ENCODE measurements at regions not wholly inside any gene's neighbourhood (a gene's known extent, or its start where the extent isn't known, plus 50 kb on each side); places are given as distances from the start of the nearest gene placed in this dataset.
"Not testable (repeated sequence)": the region's sequence is repeated elsewhere in the genome, so short reads cannot be mapped to it uniquely, and the experiment has no call there.

DNA sequence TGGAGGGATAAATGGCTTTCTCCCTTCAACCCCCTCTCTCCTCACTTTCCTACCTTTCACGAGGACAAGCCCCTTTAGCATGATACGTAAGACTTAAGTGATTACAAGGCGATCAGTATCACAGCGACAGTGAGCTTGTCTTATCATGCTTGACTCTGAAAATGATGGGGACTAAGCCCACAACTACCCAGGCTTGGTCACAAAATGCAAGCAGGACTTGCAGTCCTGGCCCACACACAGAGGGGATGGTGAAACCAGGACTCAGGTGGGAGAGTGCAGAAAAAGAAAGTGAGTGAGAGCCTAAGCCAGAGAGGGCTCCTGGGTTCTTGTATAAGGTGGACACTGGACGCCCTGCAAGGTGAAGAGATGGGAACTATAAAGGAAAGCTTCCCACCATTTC is 95.7 kb upstream of the ARL4C start:
- no peak for DNase-seq

DNA sequence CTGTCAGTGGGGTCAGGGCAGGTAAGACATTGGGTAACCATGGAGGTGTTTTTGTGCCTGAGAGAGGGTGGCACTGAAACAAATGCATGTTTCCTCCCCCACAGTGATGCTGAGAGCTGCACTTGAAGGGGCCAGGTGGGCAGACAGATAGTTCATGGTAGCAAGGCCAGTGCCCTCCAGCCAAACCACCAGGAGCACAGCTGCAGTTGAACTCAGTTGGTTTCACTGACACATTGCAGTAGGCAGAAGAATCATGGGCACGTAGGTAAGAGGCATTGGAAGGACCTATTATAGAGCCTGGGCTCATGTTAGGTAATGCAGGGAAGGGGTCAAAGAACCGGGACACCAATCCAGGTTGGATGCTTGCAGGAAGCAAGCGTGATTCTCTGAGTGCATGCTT is 93.2 kb upstream of the ARL4C start:
- no peak for DNase-seq

DNA sequence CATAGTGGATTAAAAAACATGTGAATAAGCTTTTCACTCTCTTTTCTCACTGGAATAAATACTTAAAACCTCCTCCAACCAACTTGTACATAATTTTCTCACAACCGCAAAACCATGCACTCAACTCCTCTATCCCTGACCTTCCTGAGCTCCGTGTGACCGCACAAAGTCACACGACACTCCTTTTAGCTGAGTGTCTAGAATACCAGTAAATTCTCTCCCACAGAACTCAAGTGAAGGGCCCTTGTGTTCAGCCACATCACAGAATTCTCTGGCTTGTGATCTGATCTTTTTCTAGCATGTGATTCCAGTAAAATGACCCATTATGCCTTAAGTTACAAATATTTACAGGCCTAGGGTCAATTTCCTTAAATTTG is 91.2 kb upstream of the ARL4C start:
- DNase-seq = no peak

DNA sequence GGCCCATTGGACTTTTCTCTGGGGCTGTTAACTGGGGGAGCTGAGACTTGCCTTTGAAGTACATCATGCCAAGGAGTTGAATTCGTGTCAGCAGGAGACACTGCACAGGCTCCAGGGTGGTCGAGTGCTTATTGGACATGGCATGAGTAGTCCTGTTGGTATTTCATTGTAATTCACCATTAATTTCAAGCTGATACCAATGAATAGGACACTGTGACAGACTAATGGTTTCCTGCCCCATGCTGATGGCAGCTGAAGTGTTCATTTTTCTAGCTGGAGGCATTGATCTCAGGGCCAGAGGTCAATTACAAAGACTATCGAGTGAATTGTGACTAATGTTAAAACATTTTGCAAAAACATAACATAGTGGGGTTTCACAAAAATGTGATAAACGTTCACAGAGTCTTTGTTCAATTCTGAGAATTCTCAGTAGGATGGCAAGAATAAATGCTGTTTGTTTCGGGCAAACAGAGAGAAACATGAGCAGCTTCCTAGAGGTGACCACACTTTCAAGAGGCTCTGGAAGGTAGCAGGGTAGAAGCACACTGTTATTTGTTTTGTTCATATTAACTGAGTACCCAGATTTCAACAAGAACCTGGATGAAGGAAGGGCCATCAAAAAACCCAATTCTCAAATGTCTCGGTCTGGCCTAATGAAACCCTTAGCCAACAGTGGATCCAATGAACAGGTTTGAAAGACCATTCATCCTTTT is 90.6 kb upstream of the ARL4C start:
- DNase-seq = no peak

DNA sequence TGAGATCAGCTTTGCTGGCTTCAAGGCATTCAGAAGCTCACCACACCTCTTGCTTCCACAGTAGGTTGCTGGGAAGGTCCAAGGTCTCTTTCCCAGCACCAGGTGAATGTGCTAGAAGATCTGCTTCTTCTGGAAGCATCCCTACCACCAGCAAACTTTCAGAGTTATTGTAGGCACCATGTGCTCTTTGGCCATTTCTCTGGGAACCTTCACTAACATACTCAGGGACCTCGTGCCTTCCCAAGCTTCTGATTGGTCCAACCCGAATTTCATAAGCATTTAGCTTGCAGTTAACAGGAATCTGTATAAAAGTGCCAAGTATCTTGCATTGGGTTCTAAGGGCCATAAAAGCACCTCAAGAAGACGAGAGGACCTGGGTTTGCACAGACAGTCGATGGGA is 86.5 kb upstream of the ARL4C start:
- DNase-seq = no peak

DNA sequence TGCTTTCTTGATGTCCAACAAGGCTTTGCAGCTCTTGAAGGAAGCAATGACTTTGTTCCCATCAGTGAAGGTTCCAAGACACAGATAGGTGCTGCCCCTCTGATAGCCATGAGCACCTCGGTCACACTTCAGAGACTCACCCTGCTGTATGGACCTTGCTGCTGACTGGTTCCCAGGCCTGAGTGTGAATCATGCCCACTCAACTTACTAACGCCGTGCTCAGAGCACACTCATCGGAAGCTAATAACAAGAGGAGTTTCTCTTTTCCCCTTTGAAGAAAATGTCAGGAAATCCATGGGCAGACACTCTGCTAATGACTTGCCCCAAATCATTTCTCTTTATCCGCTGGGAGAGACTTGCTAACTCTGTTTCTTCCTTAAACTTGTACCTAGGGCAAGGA is 83.8 kb upstream of the ARL4C start:
- DNase-seq = no peak

DNA sequence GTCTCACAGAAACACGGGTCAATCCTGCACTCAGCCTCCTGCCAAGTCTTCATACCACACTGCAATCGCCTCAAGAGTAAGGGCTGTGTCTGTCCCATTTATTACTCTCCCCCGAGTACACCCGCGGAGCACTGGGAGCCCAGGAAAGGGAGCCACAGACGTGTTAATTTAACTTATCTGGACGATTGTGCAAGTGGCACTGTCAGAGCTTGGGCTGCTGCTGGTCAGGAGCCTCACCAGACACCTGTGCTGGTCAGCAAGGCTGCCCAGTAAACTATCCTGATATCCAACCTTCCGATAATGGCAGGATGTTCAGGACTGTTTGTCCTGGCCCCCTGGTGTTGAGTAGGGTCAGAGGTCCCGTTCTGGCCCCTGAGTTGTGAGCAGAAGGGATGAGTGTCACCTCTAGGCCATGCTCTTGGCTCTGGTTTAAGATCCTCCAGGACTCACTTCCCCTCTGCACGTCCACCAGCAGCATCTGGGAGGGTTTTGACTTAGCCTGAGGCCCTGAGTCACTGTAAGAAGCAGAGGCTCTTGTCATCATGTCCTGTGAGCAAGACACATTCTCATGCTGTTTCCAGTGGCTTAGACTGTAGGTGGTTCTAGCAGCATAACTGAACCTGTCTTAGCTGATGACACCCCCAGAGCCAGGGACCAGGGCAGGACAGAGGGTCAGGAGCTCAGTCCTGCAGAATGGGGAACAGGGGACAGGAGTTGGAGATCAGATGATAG is 82.5 kb upstream of the ARL4C start:
- DNase-seq = no peak

DNA sequence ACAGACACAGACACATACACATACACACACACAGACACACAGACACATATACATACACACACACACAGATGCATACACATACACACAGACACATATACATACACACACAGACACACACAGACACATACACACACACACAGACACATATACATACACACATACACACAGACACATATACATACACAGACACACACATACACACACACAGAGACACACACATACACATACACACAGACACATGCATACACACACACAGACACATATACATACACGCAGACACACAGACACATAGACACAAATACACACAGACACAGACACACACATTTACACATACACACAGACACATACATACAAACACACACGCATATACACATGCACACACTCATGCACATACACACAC is 81.5 kb upstream of the ARL4C start:
- DNase-seq = no peak

DNA sequence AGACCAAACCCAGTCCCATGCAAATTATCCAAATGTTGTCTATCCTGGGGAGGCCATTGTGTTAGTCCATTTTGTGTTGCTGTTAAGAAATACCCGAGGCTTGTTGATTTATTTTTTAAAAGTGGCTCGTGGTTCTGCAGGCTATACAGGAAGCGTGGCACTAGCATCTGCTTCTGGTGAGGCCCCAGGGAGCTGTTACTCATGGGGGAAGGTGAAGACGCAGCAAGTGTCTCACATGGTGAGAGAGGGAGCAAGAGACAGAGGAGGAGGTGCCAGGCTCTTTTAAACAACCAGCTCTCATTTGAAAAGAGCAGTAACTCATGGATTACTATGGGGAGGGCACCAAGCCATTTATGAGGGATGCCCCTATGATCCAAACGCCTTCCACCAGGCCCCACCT is 80.3 kb upstream of the ARL4C start:
- DNase-seq = no peak

DNA sequence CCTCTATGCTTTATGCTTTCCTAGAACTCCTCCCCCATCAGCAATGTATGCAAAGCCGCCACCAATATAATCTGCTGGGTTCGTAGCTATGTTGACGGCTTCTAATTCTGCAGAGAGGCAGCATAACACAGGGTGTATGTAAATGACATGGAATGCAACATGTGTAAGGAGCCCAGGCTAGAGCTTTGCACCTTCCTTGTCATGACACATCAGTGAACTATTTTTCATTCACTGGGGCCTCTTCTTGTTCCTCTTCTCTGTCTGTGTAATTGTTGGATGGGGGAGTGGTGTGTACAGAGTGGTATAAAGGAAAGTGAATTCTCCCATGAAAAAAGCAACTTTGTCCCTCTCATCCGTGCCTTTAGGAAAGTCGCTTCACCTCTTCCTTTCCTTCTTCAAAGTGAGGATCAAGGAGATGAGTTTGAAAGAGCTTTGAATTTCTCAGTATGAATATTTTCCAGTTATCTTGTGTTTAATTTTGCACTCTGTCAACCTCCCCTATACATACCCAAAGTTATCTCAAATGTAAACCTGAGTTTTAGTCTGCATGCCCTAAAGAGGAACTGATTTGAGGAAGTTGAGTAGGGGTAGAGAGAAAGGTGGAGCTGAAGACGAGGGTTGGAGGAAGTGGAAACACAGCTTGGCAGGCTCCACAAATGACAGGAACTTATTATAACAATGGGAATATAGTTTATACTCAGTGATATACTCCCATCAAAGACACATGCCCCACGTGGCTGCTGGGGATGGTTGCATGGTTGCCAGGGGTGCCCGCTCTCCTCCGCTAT is 74.9 kb upstream of the ARL4C start:
- DNase-seq = no peak

DNA sequence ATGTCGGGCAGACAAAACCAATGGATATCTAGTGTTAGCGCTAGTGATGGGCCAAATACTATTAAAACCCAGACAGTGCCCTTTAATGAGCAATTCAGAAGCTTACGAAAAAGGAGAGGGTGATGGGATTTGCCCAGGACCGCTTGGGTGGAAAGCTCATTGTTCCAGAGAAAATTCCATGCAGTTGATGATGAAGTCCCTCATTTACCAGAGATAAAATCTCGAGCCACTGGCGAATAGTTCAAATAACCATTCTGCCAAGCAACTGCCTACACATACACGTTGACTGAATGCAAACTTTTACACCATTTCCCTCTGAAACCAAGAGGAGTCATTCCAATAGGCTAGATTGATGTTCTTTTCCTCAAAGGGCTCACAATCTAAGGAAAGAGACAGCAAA is 73.6 kb upstream of the ARL4C start:
- DNase-seq = no peak

DNA sequence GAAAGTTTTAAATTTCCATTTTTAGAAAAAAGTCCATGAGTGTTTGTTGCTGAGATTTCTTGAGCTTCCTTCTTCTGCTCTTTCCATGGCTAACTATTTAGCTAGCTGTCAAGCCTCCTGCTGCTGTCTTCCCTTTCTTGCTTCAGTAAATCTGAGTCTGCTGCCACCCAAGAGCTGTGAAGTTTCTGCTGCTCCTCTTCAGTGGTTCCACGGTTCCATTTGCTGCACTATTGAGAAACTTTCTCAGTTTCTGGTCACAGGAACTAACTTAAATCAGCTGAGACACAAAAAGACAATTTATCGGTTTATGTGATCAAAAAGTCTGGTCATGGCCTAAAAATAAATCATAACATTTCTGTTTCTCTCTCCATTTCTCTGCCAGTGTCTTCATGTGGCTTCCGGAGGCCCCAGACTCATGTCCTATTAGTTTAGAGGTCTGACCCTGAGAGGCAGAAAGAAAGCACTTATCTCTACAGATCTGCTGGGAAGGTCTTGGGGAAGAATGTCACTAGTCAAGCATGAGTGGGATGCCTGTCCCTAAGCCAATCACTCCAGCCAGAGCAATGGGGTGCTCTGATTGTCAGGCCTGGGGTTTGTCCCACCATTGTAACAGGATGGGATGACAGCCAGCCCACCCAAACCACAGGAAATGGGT is 73.0 kb upstream of the ARL4C start:
- DNase-seq = no peak

DNA sequence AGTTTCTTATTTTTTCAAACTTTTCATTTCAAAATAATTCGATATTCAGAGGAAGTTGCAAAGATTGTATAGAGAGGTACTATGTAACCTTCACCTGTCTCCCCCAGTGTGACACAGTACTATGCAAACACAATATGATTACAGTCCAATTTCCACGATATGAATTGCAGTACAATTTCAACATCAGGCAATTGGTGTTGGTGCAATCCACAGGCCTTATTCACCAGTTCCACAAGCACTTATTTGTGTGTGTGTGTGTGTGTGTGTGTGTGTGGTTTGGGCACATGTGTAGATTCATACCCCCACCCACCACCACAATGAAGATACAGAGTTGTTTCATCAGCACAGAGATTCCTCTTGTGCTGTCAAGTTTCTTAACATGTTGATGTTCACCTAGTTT is 69.7 kb upstream of the ARL4C start:
- no peak for DNase-seq

DNA sequence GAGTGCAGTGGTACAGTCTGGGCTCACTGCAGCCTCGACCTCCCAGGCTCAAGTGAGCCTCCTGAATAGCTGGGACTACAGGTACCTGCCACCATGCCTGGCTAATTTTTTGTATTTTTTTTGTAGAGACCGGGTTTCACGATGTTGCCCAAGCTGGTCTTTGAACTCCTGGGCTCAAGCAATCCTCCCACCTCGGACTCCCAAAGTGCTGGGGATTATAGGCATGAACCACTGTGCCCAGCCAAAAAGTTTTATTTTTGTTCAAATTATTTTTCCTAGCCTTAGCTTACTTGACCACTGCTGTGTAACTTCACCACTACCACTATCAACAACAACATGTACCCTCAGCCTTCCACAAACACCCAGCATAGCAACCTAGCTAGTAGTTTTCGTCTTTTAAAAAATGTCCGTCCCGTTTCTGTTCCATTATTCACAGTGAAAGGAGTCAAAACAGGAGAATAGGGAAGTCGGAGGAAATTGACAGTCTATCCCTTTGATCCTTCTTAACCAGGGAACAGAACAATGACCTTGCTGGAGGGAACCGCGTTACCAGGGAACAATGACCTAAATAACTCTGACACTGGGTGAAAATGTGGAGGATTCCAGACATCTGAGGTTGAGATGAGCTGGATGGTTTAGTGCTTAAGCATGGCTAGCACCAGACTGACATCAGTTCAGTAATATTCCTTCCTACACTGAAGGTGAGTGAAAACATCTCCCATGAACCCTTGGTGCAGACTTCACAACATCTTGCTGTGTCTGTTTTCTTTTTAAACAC is 69.2 kb upstream of the ARL4C start:
- DNase-seq = no peak

DNA sequence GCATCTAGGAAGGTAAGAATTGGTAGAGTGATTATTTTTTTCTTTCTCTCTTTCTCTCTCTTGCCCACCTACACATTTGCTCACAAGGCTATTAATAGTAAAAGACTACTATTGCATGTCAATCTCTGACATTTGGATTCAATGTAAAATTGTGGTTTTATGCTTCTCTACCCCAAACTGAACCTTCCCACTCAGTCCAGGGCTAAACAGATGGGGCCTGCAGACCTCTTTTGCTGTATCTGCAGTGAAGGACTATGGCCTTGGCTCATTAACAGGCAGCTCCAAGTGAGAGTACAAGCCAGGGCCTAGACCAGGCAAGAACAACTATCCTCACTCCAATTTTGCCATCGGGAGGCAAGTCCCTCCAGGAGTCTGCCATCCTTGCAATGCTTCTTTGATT is 68.3 kb upstream of the ARL4C start:
- no peak for DNase-seq

DNA sequence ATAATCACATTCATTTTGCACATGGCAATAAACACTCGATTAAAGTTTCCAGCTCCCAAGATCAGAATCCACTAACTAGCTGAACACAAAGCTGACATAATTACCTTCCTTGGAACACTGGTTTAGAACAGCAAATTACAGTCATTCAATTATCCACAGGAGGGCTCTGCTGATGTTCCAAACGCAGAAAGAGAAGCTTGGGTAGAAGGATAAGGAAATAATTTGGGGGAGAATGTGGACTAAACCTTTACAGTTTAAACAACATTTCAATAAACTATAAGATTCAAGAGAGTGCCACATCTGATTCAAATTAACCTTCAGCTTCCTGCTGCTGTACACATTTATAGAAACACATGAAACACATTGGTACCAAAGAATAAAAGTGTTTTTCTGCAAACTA is 67.8 kb upstream of the ARL4C start:
- DNase-seq = peak in 1 of 2 donors; percentile 23

DNA sequence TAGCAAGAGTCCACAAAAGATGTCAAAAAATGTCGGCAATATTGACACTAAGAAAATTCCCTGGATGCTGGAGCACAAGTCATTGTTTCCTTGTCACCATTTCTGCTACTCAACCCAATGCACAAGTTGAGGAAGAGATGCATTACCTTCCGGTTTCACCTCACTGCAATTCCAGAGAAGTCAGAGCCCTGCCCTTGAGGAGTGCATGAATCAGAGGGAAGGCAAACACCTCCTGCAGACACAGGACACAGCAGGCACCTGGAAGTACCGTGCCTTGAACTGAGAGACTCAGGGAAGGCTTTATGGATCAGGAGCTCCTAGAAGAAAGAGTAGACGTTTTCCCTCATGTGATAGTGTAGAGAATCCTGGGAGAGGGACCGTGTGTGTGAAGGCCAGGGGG is 62.7 kb upstream of the ARL4C start:
- DNase-seq = no peak

DNA sequence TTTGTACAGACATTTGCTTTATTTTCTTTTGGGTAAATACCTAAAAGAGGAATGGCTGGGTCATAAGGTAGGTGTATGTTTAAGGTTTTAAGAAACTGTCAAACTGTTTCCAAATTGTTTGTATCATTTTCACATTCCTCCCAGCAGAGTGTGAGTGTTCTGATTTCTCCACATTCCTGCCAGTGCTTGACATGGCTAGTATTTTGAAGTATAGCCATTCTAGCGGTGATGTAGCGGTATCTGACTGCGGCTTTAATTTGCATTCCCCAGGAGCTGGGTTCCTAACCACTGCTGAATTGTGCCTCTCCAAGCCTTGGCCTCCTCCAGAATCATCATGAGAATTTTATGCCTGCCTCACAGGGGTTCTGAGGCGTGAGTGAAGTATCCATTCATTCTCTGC is 61.8 kb upstream of the ARL4C start:
- no peak for DNase-seq

DNA sequence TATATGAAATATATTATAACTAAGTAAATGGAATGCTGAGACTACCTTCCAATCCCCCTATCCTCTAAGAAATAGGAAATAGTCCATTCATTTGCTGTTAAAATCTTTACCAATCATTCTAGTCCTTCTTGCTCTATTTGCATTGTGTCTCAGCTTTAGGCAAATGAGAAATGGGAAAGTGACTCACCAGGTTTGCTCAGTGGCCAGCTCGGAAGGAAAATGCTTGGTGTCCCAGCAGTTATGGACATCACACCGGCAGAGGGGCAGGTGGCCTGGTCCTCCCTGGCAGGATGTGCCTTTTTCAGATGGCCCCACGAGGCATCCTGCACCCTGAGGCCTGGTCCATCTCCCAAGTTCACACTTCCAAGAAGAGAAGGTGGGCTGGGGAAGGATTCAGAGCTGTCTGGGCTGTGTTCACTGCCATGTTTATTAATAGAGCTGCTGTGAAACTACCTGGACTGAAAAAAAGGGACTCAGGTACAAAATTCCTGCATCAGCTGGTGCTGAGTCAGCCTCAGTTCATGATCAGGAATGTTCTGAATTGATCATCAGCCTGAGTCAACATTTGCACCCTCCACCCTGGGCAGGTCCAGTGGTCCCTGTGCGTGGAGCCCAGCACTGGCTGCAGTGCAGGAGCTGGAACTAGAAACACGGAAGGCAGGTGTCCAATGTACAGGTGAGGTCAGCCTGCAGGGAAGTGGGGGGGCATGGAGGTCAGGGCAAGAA is 60.1 kb upstream of the ARL4C start:
- no peak for DNase-seq

DNA sequence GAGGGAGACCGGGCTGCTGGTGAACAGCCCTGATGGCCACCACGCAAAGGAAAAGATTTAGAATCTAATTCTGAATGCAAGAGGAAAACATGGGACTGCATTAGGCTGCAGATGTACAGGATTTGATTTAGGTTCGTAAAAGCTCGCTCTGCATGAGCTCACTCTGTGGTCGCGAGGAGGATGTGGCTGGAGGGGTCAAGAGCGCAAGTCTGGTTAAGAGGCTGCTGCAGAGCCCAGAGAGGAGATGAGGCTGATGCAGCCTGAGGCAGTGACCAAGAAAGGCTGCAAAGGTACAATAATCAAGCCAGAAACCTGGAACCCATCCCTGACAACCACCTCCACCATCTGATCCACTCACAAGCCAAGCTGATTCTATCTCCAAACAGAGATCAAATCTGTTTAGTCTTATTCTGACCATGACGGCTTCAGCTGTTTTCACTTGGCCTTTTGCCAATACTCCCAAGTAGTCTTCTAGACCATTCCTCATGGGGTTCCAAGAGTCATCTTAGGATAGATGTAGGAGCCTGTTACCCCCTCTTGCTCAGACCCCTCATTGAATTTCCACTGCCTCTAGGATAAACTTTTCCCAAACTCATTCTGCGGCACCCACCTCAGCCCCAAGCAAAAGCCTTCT is 58.9 kb upstream of the ARL4C start:
- no peak for DNase-seq

DNA sequence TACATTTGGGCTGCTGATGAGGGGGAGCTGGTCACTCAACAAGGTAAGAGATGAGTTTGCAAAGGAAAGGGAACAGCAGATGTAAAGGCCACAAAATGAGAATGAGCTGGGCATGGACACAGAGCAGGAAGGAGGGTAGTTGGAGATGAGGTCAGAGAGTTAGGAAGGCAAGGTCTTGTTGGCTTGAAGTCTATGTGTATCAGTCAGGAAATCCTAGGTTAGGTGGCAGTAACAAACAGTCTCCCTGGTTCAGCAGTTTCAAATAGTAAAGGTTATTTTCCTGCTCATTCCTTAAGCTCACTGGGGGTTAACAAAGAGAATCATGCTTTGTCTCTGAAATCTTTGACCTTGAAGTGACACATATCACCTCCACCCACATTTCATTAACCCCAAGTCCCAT is 58.3 kb upstream of the ARL4C start:
- no peak for DNase-seq

DNA sequence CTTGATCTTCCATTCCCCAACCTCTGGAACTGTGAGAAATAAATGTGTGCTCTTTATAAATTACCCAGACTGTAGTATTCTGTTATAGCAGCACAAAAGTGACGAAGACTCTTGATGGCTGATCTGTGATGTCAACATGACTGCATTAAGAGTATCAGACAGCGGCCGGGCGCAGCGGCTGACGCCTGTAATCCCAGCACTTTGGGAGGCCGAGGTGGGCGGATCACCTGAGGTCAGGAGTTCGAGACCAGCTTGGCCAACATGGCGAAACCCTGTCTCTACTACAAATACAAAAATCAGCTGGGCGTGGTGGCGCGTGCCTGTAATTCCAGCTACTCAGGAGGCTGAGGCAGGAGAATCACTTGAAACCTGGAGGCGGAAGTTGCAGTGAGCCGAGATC is 56.3 kb upstream of the ARL4C start:
- DNase-seq = not testable (repeated sequence)

Data from hippocampal formation (tissue), 2 donors.